HEK293T (cell line): ENCODE measurements at regions not wholly inside any gene's neighbourhood (a gene's known extent, or its start where the extent isn't known, plus 50 kb on each side); places are given as distances from the start of the nearest gene placed in this dataset.

ENCODE experiments used
- ARNT ChIP-seq: fragments of 450-650 bp; IDR thresholded peaks from 2 replicates; pipeline ENCODE4 v1.6.1; 2017; ENCODE audit warnings: mild to moderate bottlenecking
- BHLHE40 ChIP-seq: fragments of 450-650 bp; IDR thresholded peaks from 2 replicates; pipeline ENCODE4 v1.6.1; 2016; ENCODE audit warnings: mild to moderate bottlenecking, moderate library complexity, borderline replicate concordance
- ELF4 ChIP-seq: fragments of 450-650 bp; IDR thresholded peaks from 2 replicates; pipeline ENCODE4 v1.6.1; 2017; ENCODE audit warnings: antibody characterized with exemption
- FOXA1 ChIP-seq: fragments of 450-650 bp; IDR thresholded peaks from 2 replicates; pipeline ENCODE4 v1.6.1; 2016; ENCODE audit warnings: mild to moderate bottlenecking
- FOXK2 ChIP-seq: fragments of 450-650 bp; IDR thresholded peaks from 2 replicates; pipeline ENCODE4 v1.6.1; 2016; ENCODE audit warnings: mild to moderate bottlenecking
- FOXM1 ChIP-seq: fragments of 450-650 bp; IDR thresholded peaks from 2 replicates; pipeline ENCODE4 v1.6.1; 2017; ENCODE audit warnings: mild to moderate bottlenecking, borderline replicate concordance
- HDGF ChIP-seq: fragments of 450-650 bp; IDR thresholded peaks from 2 replicates; pipeline ENCODE4 v1.6.1; 2017; ENCODE audit warnings: antibody characterized with exemption, borderline replicate concordance
- PKNOX1 ChIP-seq: fragments of 450-650 bp; IDR thresholded peaks from 2 replicates; pipeline ENCODE4 v1.6.1; 2016
- SP1 ChIP-seq: fragments of 450-650 bp; IDR thresholded peaks from 2 replicates; pipeline ENCODE4 v1.6.1; 2017
- SUZ12 ChIP-seq: fragments of 450-650 bp; IDR thresholded peaks from 2 replicates; pipeline ENCODE4 v1.6.1; 2016; ENCODE audit warnings: mild to moderate bottlenecking

GRCh38 chr5:148897842-148898241 is 71.4 kb downstream of the ADRB2 start:
- TF ChIP-seq BHLHE40 = no peak
- TF ChIP-seq ARNT = no peak
- TF ChIP-seq PKNOX1 = no peak
- no peak for TF ChIP-seq ELF4
- no peak for TF ChIP-seq SP1
- no peak for TF ChIP-seq HDGF
- TF ChIP-seq FOXM1 = no peak
- no peak for TF ChIP-seq FOXA1
- TF ChIP-seq SUZ12 = no peak
- TF ChIP-seq FOXK2 = no peak
